Colonic mucosa (tissue), 4 donors: ENCODE measurements at regions not wholly inside any gene's neighbourhood (a gene's known extent, or its start where the extent isn't known, plus 50 kb on each side); places are given as distances from the start of the nearest gene placed in this dataset.

Experiments used
- DNase-seq: peaks from one replicate; pipeline ENCODE4 v3.0.0-alpha.2; 2020
- H3K27ac ChIP-seq: fragments of 200-600 bp; one replicate; pipeline ENCODE4 v1.8.0; 2021
- H3K27me3 ChIP-seq: fragments of 200-600 bp; one replicate; pipeline ENCODE4 v1.8.0; 2021
- H3K36me3 ChIP-seq: fragments of 200-600 bp; one replicate; pipeline ENCODE4 v1.8.0; 2021
- H3K4me1 ChIP-seq: fragments of 200-600 bp; one replicate; pipeline ENCODE4 v1.8.0; 2021; ENCODE audit warnings: mild to moderate bottlenecking
- H3K4me3 ChIP-seq: fragments of 200-600 bp; one replicate; pipeline ENCODE4 v1.8.0; 2021
- H3K9ac ChIP-seq, 2 donors: one replicate each; pipeline ENCODE4 v1.7.0; 2013; ENCODE audit warnings: control low read depth in 2 of 2, low read depth in 2 of 2, low read length in 2 of 2
- H3K9me3 ChIP-seq: fragments of 200-600 bp; one replicate; pipeline ENCODE4 v1.8.0; 2021
- CTCF ChIP-seq: fragments of 200-600 bp; IDR thresholded peaks from one replicate; pipeline ENCODE4 v1.8.0; 2022; ENCODE audit warnings: antibody characterized with exemption, mild to moderate bottlenecking
- intact Hi-C: fragments of 100-400 bp; cut with DNase I; formaldehyde crosslinking; loops from one replicate; pipeline ENCODE4 v1.14.1; 2022
- donor health status: healthy.
- donor health status: DM: no; HTN: no; CAD: no.
- donor health status: DM: no; HTN: no; CAD: no.

GRCh38 chr21:28712411-28712810 is 280.3 kb downstream of the LTN1 start:
- H3K36me3 ChIP-seq = no peaks in the 10 kb centered on the region
- no peak overlapping the region for H3K4me3 ChIP-seq
- no peaks in the 10 kb centered on the region for H3K27me3 ChIP-seq
- H3K27ac ChIP-seq = no peak overlapping the region
- DNase-seq = no peak
- no peaks in the 10 kb centered on the region for H3K4me1 ChIP-seq
- H3K9ac ChIP-seq = no peak overlapping the region
- TF ChIP-seq CTCF = no peak
- intact Hi-C loops = no loop called here
- H3K9me3 ChIP-seq = no peaks in the 10 kb centered on the region

GRCh38 chr21:28705616-28706015 is 287.1 kb downstream of the LTN1 start:
- no peak for DNase-seq
- no peak for TF ChIP-seq CTCF
- H3K27ac ChIP-seq = no peak overlapping the region
- H3K4me3 ChIP-seq = no peak overlapping the region
- no peak overlapping the region for H3K9ac ChIP-seq
- H3K4me1 ChIP-seq = no peaks in the 10 kb centered on the region
- intact Hi-C loops = no loop called here
- no peaks in the 10 kb centered on the region for H3K36me3 ChIP-seq
- H3K27me3 ChIP-seq = no peaks in the 10 kb centered on the region
- no peaks in the 10 kb centered on the region for H3K9me3 ChIP-seq

GRCh38 chr21:28704746-28705145 is 287.9 kb downstream of the LTN1 start:
- Histone ChIP-seq H3K36me3 (no peaks in the 10 kb centered on the region), H3K4me1 (no peaks in the 10 kb centered on the region), H3K9me3 (no peaks in the 10 kb centered on the region), H3K27me3 (no peaks in the 10 kb centered on the region), H3K9ac (no peak overlapping the region), H3K4me3 (no peak overlapping the region), H3K27ac (no peak overlapping the region)
- TF ChIP-seq CTCF = no peak
- intact Hi-C loops = no loop called here
- no peak for DNase-seq

- H3K4me3 ChIP-seq = no peak overlapping the region
- no peaks in the 10 kb centered on the region for H3K9me3 ChIP-seq
- H3K27ac ChIP-seq = no peak overlapping the region
- H3K27me3 ChIP-seq = no peaks in the 10 kb centered on the region
- no peak for DNase-seq
- H3K9ac ChIP-seq = no peak overlapping the region
- H3K36me3 ChIP-seq = no peaks in the 10 kb centered on the region
- no peak for TF ChIP-seq CTCF
- intact Hi-C loops = no loop called here
- no peaks in the 10 kb centered on the region for H3K4me1 ChIP-seq
Measured at GRCh38 chr21:28703861-28704260, 288.8 kb downstream of the LTN1 start.

- no peak overlapping the region for H3K4me3 ChIP-seq
- no peak overlapping the region for H3K9ac ChIP-seq
- TF ChIP-seq CTCF = no peak
- H3K27me3 ChIP-seq = no peaks in the 10 kb centered on the region
- H3K4me1 ChIP-seq = no peaks in the 10 kb centered on the region
- H3K36me3 ChIP-seq = no peaks in the 10 kb centered on the region
- intact Hi-C loops = no loop called here
- no peaks in the 10 kb centered on the region for H3K9me3 ChIP-seq
- no peak overlapping the region for H3K27ac ChIP-seq
- DNase-seq = no peak
Measured at GRCh38 chr21:28699596-28700259, 292.9 kb downstream of the LTN1 start.
